GM18909 (cell line): ENCODE measurements at regions not wholly inside any gene's neighbourhood (a gene's known extent, or its start where the extent isn't known, plus 50 kb on each side); places are given as distances from the start of the nearest gene placed in this dataset.
"Not testable (repeated sequence)": the region's sequence is repeated elsewhere in the genome, so short reads cannot be mapped to it uniquely, and the experiment has no call there.

Experiments used
- ATAC-seq: cut with Tn5 transposase; IDR thresholded peaks from one replicate; pipeline ENCODE4 v1.9.1; 2021; ENCODE audit warnings: mild to moderate bottlenecking; ENCODE audit not compliant: unreplicated experiment, poor library complexity

DNA sequence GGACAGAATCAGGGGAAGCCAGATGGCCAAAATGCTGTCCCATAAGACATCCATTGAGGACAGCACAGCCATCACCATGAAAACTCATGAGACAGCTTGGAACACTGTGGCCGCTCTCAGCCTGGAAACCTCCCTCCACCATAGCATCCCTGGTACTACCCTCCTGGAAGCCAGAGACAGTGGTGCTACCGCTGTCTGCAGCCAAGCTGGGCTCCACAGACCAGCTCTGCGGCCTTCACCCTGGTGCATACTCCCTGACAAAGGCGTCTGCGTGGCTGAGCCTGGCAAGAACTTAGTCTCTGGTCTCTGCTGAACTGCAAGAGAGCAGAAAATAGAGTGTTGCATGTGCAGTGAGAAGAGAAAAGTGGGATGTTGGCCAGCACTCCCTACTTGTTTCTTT is 558.0 kb downstream of the C6orf118 start:
- ATAC-seq = no peak

DNA sequence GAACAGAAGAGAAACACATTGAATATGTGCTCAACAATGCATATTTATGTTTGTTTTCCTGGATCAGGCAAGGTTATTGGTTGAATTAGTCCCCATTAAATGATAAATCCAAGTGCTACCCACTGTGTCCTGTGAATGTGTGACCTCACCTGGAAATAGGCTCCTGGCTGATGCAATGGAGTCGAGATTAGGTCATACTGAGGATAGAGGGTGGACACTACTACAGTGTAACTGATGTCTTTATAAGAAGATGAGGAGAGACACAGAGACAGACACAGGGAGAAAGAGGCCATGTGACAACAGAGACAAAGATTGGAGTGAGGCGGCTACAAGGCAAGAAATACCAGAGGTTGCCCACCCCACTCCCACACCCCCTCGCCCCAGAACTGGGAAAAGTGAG is 559.3 kb downstream of the C6orf118 start:
- ATAC-seq = no peak

DNA sequence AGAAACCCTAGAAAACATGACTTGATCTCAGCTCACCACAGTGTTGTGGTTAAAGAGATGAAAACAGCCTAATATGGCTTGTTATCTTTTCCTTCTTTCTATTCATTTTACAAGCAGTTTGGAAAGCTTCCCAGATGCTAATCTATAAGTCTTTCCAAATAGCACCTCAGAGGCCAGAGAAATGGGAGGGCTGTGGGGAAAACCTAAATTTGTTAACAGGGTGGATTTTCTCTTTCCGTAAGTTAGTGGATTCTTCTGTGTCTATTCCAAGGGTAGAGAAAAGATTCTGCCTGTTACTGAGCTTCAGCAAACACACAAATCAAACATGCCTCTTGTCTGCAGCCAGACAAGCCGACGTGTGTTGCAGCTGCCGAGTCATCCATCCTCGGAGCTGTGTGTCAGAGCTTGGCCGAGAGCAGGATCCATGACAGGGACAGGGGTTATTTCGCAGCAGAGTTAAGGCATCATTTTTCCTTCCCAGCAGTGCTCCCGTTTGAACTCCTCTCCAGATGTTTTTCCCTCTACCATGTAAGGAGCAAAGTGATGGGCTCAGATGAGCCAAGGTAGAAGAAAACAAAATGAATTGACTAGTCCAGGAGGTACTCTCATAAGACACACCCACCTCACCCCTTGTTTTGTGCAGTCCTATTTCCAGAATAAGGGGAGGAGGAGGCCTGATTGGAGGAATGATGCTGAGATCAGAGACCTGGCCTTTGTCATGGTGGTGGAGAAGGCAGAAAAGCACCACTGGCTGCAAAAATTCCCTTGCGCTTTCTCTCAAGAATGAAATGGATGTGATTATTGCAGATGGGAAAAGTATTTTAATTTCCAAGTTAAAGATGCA is 560.0 kb downstream of the C6orf118 start:
- no peak for ATAC-seq

GRCh38 chr6:164744301-164744700 is 565.1 kb downstream of the C6orf118 start:
- ATAC-seq = no peak

GRCh38 chr6:164741938-164742451 is 567.4 kb downstream of the C6orf118 start:
- ATAC-seq = no peak

- not testable (repeated sequence) for ATAC-seq
Observed at GRCh38 chr6:164736090-164736489, 573.3 kb downstream of the C6orf118 start.

- ATAC-seq = no peak
Observed at GRCh38 chr6:164731539-164731938, 577.9 kb downstream of the C6orf118 start.

DNA sequence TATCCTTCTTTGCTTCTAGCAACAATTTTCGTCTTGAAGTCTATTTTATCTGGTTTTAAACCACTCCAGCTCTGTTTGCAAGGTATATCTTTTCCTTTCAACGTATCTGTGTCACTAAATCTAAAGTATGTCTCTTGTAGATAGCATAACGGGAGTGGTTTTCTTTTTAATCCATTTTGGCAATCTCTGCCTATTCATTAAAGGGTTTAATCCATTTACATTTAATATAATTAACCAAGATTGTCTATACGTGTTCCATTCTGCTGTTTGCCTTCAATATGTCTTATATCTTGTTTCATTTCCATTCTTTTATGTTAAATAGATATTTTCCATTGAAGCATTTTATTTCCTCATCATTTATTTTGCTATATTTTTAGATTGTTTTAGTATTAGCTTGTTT is 587.9 kb downstream of the C6orf118 start:
- ATAC-seq = no peak

DNA sequence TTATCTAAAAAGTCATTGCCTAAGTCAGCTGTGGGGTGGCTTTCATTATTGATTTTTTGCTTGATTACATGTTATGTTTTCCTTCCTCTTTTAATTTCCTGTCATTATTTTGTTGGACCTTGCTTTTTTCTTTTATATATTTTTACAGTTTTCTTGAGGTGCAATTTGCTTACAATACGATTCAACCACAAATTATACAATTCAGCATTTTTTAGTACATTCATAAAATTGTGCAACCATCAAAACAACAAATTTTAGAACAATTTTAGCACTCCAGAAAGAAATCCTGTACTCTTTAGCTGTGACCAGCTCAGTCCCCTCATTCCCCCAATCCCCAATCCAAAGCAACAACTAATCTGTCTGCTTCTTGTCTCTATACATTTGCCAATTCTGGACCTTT is 608.9 kb downstream of the C6orf118 start:
- no peak for ATAC-seq

GRCh38 chr6:164695896-164696295 is 613.5 kb downstream of the C6orf118 start:
- ATAC-seq = no peak

DNA sequence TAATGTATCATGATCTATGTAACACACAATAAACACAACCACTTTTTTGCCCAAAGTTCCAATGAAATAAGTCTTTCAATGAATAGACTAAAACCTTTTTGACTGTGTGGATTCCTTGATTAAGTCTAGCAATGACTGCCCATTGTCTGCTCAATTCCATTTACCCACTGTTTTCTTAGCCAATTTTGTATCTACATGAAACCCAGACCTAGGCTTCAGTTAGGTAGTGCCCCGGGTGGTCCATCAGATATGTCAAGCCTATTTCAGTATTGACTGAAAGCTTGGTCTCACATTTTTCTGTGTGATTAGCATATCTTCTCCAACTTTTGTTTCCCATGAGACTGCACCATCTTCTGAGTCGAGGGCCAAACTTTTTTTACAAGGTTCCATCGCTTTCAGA is 615.0 kb downstream of the C6orf118 start:
- ATAC-seq = no peak

DNA sequence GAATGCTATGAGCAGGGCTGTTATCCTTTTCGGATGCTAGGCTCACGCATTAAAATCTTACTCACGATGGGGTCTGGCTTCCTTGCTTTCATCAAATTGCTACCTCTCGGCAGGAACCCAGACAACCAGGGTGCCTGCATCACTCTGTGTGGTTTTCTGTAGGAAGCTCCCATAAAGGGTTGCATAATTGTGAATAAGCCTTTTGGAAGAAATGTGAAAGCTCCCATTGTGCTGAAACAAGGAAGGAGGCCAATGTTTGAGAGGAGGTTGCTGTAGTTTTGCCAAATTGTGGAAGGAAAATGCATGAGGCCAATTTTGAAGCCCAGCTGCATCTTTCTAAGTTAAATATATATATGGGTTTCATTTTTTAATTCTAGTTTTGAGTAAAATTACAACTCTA is 615.5 kb downstream of the C6orf118 start:
- ATAC-seq = no peak

- ATAC-seq = no peak
Observed at GRCh38 chr6:164692772-164693510, 616.5 kb downstream of the C6orf118 start.

- ATAC-seq = no peak
Observed at GRCh38 chr6:164690702-164691500, 618.5 kb downstream of the C6orf118 start.

DNA sequence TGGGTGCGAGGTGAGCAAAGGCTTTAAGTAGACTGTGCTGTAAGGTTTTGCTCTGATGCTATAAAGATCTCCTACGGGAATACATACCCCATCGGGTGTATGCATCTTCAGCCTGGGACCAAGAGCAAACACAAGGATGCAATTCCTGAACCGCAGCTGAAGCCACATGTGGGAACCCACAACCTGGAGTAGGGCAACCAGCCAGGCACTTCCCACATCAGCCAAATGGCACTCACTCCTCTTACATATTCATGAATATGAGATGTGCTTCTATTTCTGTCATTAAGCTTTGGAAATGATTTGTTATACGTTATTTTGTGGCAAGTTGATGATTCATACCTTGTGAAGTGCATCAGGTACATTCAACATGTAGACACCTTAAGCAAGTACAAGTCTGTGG is 619.2 kb downstream of the C6orf118 start:
- no peak for ATAC-seq

GRCh38 chr6:164665328-164665727 is 644.1 kb downstream of the C6orf118 start:
- no peak for ATAC-seq

DNA sequence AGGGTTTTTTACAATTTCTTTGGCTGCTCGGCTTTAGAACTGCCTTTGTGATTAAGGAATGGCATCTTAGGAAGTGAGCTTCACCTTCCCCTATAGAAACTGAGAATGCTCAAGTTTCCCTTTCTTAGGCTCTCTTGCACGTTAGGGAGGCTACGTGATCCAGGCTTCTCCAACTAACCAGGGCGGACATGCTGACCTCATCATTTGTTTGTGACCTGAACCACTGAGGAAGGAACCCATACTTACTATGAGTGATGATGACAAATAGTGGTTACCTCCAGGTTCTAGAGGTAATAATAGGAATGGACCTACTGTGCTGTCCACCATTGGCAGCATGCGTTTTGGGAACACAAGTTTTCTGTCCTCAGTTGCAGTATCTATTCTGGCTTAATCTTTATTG is 645.8 kb downstream of the C6orf118 start:
- ATAC-seq = no peak

- no peak for ATAC-seq
Observed at GRCh38 chr6:164661716-164662115, 647.7 kb downstream of the C6orf118 start.

DNA sequence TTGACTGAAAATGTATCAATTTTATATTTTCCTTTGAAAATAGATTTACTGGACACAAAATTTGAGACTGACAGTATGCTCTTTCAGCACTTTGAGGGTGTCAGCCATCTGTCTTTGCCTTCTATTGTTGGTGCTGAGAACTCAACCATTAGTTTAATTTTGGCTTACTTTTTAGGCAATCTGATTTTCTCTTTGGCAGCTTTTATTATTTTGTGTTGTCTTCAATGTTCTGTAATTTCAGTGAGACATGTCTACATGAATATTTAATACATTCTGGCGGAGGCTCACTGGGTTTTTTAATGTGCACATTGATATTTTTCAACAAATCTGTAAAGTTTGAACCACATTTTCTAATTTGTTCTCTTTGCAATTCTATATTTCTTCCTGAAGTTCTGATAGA is 648.6 kb downstream of the C6orf118 start:
- no peak for ATAC-seq

GRCh38 chr6:164640956-164641355 is 668.4 kb downstream of the C6orf118 start:
- no peak for ATAC-seq
